WTC11 (cell line): ENCODE measurements at regions not wholly inside any gene's neighbourhood (a gene's known extent, or its start where the extent isn't known, plus 50 kb on each side); places are given as distances from the start of the nearest gene placed in this dataset.

Experiments
- ATAC-seq: fragments of 200-7000 bp; cut with Tn5 transposase; 2 replicates; pipeline ENCODE4 v1.10.0; 2021; ENCODE audit warnings: mild to moderate bottlenecking, moderate library complexity
- CTCF ChIA-PET: fragments of 300-600 bp; sonication (Branson Sonifier 250); formaldehyde crosslinking; loops from one replicate; lab custom pipeline; 2021; ENCODE audit warnings: antibody characterized with exemption; lab: Charles Lee
- POLR2A ChIA-PET: fragments of 350-600 bp; sonication (Branson Sonifier 250); formaldehyde crosslinking; loops from one replicate; lab custom pipeline; 2021; ENCODE audit warnings: antibody characterized with exemption; lab: Charles Lee
- DNase-seq: peaks from one replicate; pipeline ENCODE4 v3.0.0; 2021; ENCODE audit warnings: low spot score
- H3K27ac Mint-ChIP-seq: 2 replicates; pipeline ENCODE4 v1.8.0; 2021; ENCODE audit warnings: mixed read lengths
- H3K27me3 Mint-ChIP-seq: 2 replicates; pipeline ENCODE4 v1.8.0; 2021; ENCODE audit warnings: low read depth, mild to moderate bottlenecking, moderate library complexity, mixed read lengths
- H3K36me3 Mint-ChIP-seq: 2 replicates; pipeline ENCODE4 v1.8.0; 2021; ENCODE audit warnings: mixed read lengths
- H3K4me1 Mint-ChIP-seq: 2 replicates; pipeline ENCODE4 v1.8.0; 2022; ENCODE audit warnings: mixed read lengths
- H3K4me3 Mint-ChIP-seq: 2 replicates; pipeline ENCODE4 v1.8.0; 2021; ENCODE audit warnings: mild to moderate bottlenecking, moderate library complexity, mixed read lengths
- H3K9me3 Mint-ChIP-seq: 2 replicates; pipeline ENCODE4 v1.8.0; 2021; ENCODE audit warnings: mixed read lengths
- ATF1 ChIP-seq: sonication (generic); formaldehyde crosslinking; IDR thresholded peaks from 2 replicates; pipeline ENCODE4 v1.8.1; 2023; ENCODE audit warnings: mild to moderate bottlenecking, moderate library complexity, missing genetic modification reagents
- CBFB ChIP-seq: sonication (generic); formaldehyde crosslinking; IDR thresholded peaks from 2 replicates; pipeline ENCODE4 v1.8.1; 2022; ENCODE audit warnings: mild to moderate bottlenecking, low read depth, missing genetic modification reagents
- CREM ChIP-seq: sonication (generic); formaldehyde crosslinking; IDR thresholded peaks from 2 replicates; pipeline ENCODE4 v1.8.1; 2022; ENCODE audit warnings: mild to moderate bottlenecking, missing genetic modification reagents, moderate library complexity
- E2F1 ChIP-seq: sonication (generic); formaldehyde crosslinking; IDR thresholded peaks from 2 replicates; pipeline ENCODE4 v1.8.0; 2022; ENCODE audit warnings: mild to moderate bottlenecking, missing genetic modification reagents
- E2F4 ChIP-seq: sonication (generic); formaldehyde crosslinking; IDR thresholded peaks from 2 replicates; pipeline ENCODE4 v1.8.1; 2022; ENCODE audit warnings: low read depth, mild to moderate bottlenecking, moderate library complexity, missing genetic modification reagents, borderline replicate concordance
- ESRRA ChIP-seq: sonication (generic); formaldehyde crosslinking; IDR thresholded peaks from 2 replicates; pipeline ENCODE4 v1.8.1; 2022; ENCODE audit warnings: mild to moderate bottlenecking, missing genetic modification reagents, borderline replicate concordance
- ETV6 ChIP-seq: sonication (generic); formaldehyde crosslinking; IDR thresholded peaks from 2 replicates; pipeline ENCODE4 v1.8.1; 2022; ENCODE audit warnings: mild to moderate bottlenecking, missing genetic modification reagents
- HMGXB4 ChIP-seq: sonication (generic); formaldehyde crosslinking; IDR thresholded peaks from 2 replicates; pipeline ENCODE4 v1.8.1; 2023; ENCODE audit warnings: mild to moderate bottlenecking, moderate library complexity, missing genetic modification reagents
- JUN ChIP-seq: sonication (generic); formaldehyde crosslinking; IDR thresholded peaks from 2 replicates; pipeline ENCODE4 v1.8.0; 2023; ENCODE audit warnings: mild to moderate bottlenecking, missing genetic modification reagents
- KAT7 ChIP-seq: sonication (generic); formaldehyde crosslinking; IDR thresholded peaks from 2 replicates; pipeline ENCODE4 v1.8.1; 2023; ENCODE audit warnings: missing genetic modification reagents, mild to moderate bottlenecking, borderline replicate concordance
- NR1H2 ChIP-seq: sonication (generic); formaldehyde crosslinking; IDR thresholded peaks from 2 replicates; pipeline ENCODE4 v1.9.0; 2021; ENCODE audit warnings: mild to moderate bottlenecking, moderate library complexity, missing genetic modification reagents
- TP53 ChIP-seq: sonication (generic); formaldehyde crosslinking; IDR thresholded peaks from 2 replicates; pipeline ENCODE4 v1.8.1; 2023; ENCODE audit warnings: mild to moderate bottlenecking, missing genetic modification reagents
- ZBTB21 ChIP-seq: sonication (generic); formaldehyde crosslinking; IDR thresholded peaks from 2 replicates; pipeline ENCODE4 v1.8.1; 2023; ENCODE audit warnings: mild to moderate bottlenecking, missing genetic modification reagents, borderline replicate concordance
- ZBTB43 ChIP-seq: sonication (generic); formaldehyde crosslinking; IDR thresholded peaks from 2 replicates; pipeline ENCODE4 v1.8.1; 2023; ENCODE audit warnings: mild to moderate bottlenecking, missing genetic modification reagents
- ZNF219 ChIP-seq: sonication (generic); formaldehyde crosslinking; IDR thresholded peaks from 2 replicates; pipeline ENCODE4 v1.8.0; 2023; ENCODE audit warnings: missing genetic modification reagents, mild to moderate bottlenecking, borderline replicate concordance
- ZNF281 ChIP-seq: sonication (generic); formaldehyde crosslinking; IDR thresholded peaks from 2 replicates; pipeline ENCODE4 v1.8.0; 2023; ENCODE audit warnings: mild to moderate bottlenecking, missing genetic modification reagents
- ZNF423 ChIP-seq: fragments of 250-450 bp; sonication (Bioruptor Pico); IDR thresholded peaks from 2 replicates; pipeline ENCODE4 v2.1.2; 2022; ENCODE audit warnings: mild to moderate bottlenecking, moderate library complexity

- Mint-ChIP-seq H3K27ac (no peak overlapping the region), H3K4me3 (no peak overlapping the region), H3K36me3 (peaks cover 6% of the 10 kb centered on the region; the same call in 1 of the 2 replicates), H3K27me3 (no peaks in the 10 kb centered on the region; the same call in 1 of the 2 replicates), H3K9me3 (peaks cover 22% of the 10 kb centered on the region), H3K4me1 (peaks cover 4% of the 10 kb centered on the region)
- ChIA-PET POLR2A (no interaction called here), CTCF (no interaction called here)
- TF ChIP-seq ZNF219 (CRISPR knock-in tag): no peak
- no peak for TF ChIP-seq KAT7 (CRISPR knock-in tag)
- no peak for TF ChIP-seq JUN (CRISPR knock-in tag)
- DNase-seq: no peak
- no peak for ATAC-seq
Observed at GRCh38 chr12:103036581-103037214, 79.2 kb downstream of the ASCL1 start.

- POLR2A ChIA-PET: no interaction called here
- ATAC-seq: peak; percentile 96
- Mint-ChIP-seq H3K27me3 (no peaks in the 10 kb centered on the region; the same call in 1 of the 2 replicates), H3K9me3 (peaks cover 4% of the 10 kb centered on the region; the same call in 1 of the 2 replicates), H3K27ac (peak overlapping the region; percentile 84), H3K4me1 (peaks cover 23% of the 10 kb centered on the region)
- CTCF ChIA-PET: interaction anchor here (1.2 kb wide), 2 partner anchors 93 to 160 kb away, joined by 3 read pairs; no protein-coding TSS in a partner anchor
- peak; percentile 15 for DNase-seq
- TF ChIP-seq ZBTB21 (CRISPR knock-in tag) (0 out of 2 replicates have a peak, but pooled peaks have one; percentile 23), TP53 (CRISPR knock-in tag) (no peak), E2F4 (CRISPR knock-in tag) (no peak)
- TF ChIP-seq, all 79 proteins: peak for 1
- Mint-ChIP-seq H3K4me3 (peak overlapping the region; percentile 64), H3K36me3 (no peaks in the 10 kb centered on the region)
Observed at GRCh38 chr12:103043531-103044486, 86.3 kb downstream of the ASCL1 start.

GRCh38 chr12:103046154-103046553 is 88.7 kb downstream of the ASCL1 start:
- peaks cover 4% of the 10 kb centered on the region; the same call in 1 of the 2 replicates for H3K9me3 Mint-ChIP-seq
- DNase-seq (no peak), ATAC-seq (no peak)
- no peak for TF ChIP-seq ATF1
- no peak for TF ChIP-seq HMGXB4 (CRISPR knock-in tag)
- TF ChIP-seq ESRRA (CRISPR knock-in tag): no peak
- TF ChIP-seq CBFB: no peak
- no peak for TF ChIP-seq ZNF219 (CRISPR knock-in tag)
- H3K27me3 Mint-ChIP-seq: no peaks in the 10 kb centered on the region; the same call in 1 of the 2 replicates
- ChIA-PET POLR2A (no interaction called here), CTCF (no interaction called here)
- H3K27ac Mint-ChIP-seq: no peak overlapping the region
- no peaks in the 10 kb centered on the region for H3K36me3 Mint-ChIP-seq
- H3K4me3 Mint-ChIP-seq: no peak overlapping the region
- peaks cover 23% of the 10 kb centered on the region for H3K4me1 Mint-ChIP-seq

- ATAC-seq: no peak
- no peaks in the 10 kb centered on the region; the same call in 1 of the 2 replicates for H3K27me3 Mint-ChIP-seq
- H3K9me3 Mint-ChIP-seq: peaks cover 4% of the 10 kb centered on the region; the same call in 1 of the 2 replicates
- H3K27ac Mint-ChIP-seq: no peak overlapping the region
- ChIA-PET CTCF (no interaction called here), POLR2A (no interaction called here)
- no peak for DNase-seq
- no peak overlapping the region for H3K4me3 Mint-ChIP-seq
- no peaks in the 10 kb centered on the region; the same call in 1 of the 2 replicates for H3K4me1 Mint-ChIP-seq
- no peaks in the 10 kb centered on the region for H3K36me3 Mint-ChIP-seq
- no peak for TF ChIP-seq E2F1 (CRISPR knock-in tag)
- no peak for TF ChIP-seq ETV6 (CRISPR knock-in tag)
- no peak for TF ChIP-seq ZBTB43
- TF ChIP-seq ZNF423 (CRISPR knock-in tag): no peak
- TF ChIP-seq ZNF281 (CRISPR knock-in tag): no peak
- no peak for TF ChIP-seq NR1H2
- TF ChIP-seq ZBTB21 (CRISPR knock-in tag): no peak
- TF ChIP-seq ESRRA (CRISPR knock-in tag): no peak
- TF ChIP-seq KAT7 (CRISPR knock-in tag): no peak
- no peak for TF ChIP-seq CREM (CRISPR knock-in tag)
Observed at GRCh38 chr12:103050273-103050672, 92.8 kb downstream of the ASCL1 start.
